DOHH2 (cell line): ENCODE measurements at regions not wholly inside any gene's neighbourhood (a gene's known extent, or its start where the extent isn't known, plus 50 kb on each side); places are given as distances from the start of the nearest gene placed in this dataset.

Experiments
- H3F3A ChIP-seq: fragments of 200-600 bp; sonication (generic), shearing (Covaris generic); 2 replicates; pipeline ENCODE4 v1.6.0; 2016; ENCODE audit warnings: antibody characterized with exemption, mild to moderate bottlenecking; ENCODE audit not compliant: control insufficient read depth, insufficient read depth
- H3K27ac ChIP-seq: fragments of 200-600 bp; sonication (generic); 2 replicates; pipeline ENCODE4 v1.5.1; 2014; ENCODE audit warnings: low read depth, mild to moderate bottlenecking, low read length, moderate library complexity
- H3K27me3 ChIP-seq: fragments of 200-600 bp; sonication (generic); 2 replicates; pipeline ENCODE4 v1.6.1; 2014; ENCODE audit warnings: mild to moderate bottlenecking, low read length, mixed read lengths; ENCODE audit not compliant: control insufficient read depth
- H3K36me3 ChIP-seq: fragments of 200-600 bp; sonication (generic); 2 replicates; pipeline ENCODE4 v1.6.1; 2014; ENCODE audit warnings: mild to moderate bottlenecking, low read length, moderate library complexity, mixed read lengths; ENCODE audit not compliant: control insufficient read depth
- H3K4me1 ChIP-seq: fragments of 200-600 bp; sonication (generic); 2 replicates; pipeline ENCODE4 v1.6.1; 2014; ENCODE audit warnings: mild to moderate bottlenecking, low read length, mixed read lengths; ENCODE audit not compliant: control insufficient read depth
- H3K4me2 ChIP-seq: fragments of 200-600 bp; sonication (generic); 2 replicates; pipeline ENCODE4 v1.6.0; 2014; ENCODE audit warnings: mild to moderate bottlenecking, low read length, moderate library complexity
- H3K4me3 ChIP-seq: fragments of 200-600 bp; sonication (generic); 2 replicates; pipeline ENCODE4 v1.5.1; 2014; ENCODE audit warnings: mild to moderate bottlenecking, low read length, mixed read lengths
- H3K79me2 ChIP-seq: fragments of 200-600 bp; sonication (generic); 2 replicates; pipeline ENCODE4 v1.6.1; 2014; ENCODE audit warnings: mild to moderate bottlenecking, low read length, mixed read lengths; ENCODE audit not compliant: control insufficient read depth
- H3K9me2 ChIP-seq: fragments of 200-600 bp; sonication (generic); replicated peaks from 2 replicates; pipeline ENCODE4 v1.6.1; 2014; ENCODE audit warnings: mild to moderate bottlenecking, low read length, mixed read lengths; ENCODE audit not compliant: control insufficient read depth
- H3K9me3 ChIP-seq: fragments of 200-600 bp; sonication (generic); 2 replicates; pipeline ENCODE4 v1.6.1; 2014; ENCODE audit warnings: antibody characterized with exemption, low read length, mixed read lengths; ENCODE audit not compliant: control insufficient read depth, insufficient read depth
- H4K20me1 ChIP-seq: fragments of 200-600 bp; sonication (generic); 2 replicates; pipeline ENCODE4 v1.6.0; 2014; ENCODE audit warnings: low read depth, mild to moderate bottlenecking, antibody characterized with exemption, low read length, moderate library complexity; ENCODE audit not compliant: control insufficient read depth, insufficient read depth
- EZH2phosphoT487 ChIP-seq: fragments of 200-600 bp; sonication (generic); IDR thresholded peaks from 2 replicates; pipeline ENCODE4 v1.6.1; 2017; ENCODE audit warnings: borderline replicate concordance, mild to moderate bottlenecking, antibody characterized with exemption, low read length, moderate library complexity, mixed read lengths
- TF ChIP-seq, protein P1 (sequence below): fragments of 200-600 bp; sonication (generic); IDR thresholded peaks from one replicate; pipeline ENCODE4 v1.5.1; 2014; ENCODE audit warnings: antibody characterized with exemption, mild to moderate bottlenecking, low read depth, low read length; ENCODE audit not compliant: poor library complexity, severe bottlenecking

- H3K27me3 ChIP-seq = no peaks in the 10 kb centered on the region
- no peaks in the 10 kb centered on the region for H3K9me2 ChIP-seq
- H3F3A ChIP-seq = no peaks in the 10 kb centered on the region
- no peak for TF ChIP-seq EZH2phosphoT487
- TF ChIP-seq, protein P1, sequence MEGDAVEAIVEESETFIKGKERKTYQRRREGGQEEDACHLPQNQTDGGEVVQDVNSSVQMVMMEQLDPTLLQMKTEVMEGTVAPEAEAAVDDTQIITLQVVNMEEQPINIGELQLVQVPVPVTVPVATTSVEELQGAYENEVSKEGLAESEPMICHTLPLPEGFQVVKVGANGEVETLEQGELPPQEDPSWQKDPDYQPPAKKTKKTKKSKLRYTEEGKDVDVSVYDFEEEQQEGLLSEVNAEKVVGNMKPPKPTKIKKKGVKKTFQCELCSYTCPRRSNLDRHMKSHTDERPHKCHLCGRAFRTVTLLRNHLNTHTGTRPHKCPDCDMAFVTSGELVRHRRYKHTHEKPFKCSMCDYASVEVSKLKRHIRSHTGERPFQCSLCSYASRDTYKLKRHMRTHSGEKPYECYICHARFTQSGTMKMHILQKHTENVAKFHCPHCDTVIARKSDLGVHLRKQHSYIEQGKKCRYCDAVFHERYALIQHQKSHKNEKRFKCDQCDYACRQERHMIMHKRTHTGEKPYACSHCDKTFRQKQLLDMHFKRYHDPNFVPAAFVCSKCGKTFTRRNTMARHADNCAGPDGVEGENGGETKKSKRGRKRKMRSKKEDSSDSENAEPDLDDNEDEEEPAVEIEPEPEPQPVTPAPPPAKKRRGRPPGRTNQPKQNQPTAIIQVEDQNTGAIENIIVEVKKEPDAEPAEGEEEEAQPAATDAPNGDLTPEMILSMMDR = no peak
- H3K79me2 ChIP-seq = no peaks in the 10 kb centered on the region
- H3K27ac ChIP-seq = no peak overlapping the region
- H4K20me1 ChIP-seq = no peaks in the 10 kb centered on the region
- no peak overlapping the region for H3K4me3 ChIP-seq
- H3K9me3 ChIP-seq = no peaks in the 10 kb centered on the region
- H3K4me2 ChIP-seq = no peak overlapping the region
- H3K4me1 ChIP-seq = no peaks in the 10 kb centered on the region
- no peaks in the 10 kb centered on the region for H3K36me3 ChIP-seq
Measured at GRCh38 chr2:71757351-71757750, 304.0 kb downstream of the DYSF start.

- TF ChIP-seq, protein P1 = no peak
- TF ChIP-seq EZH2phosphoT487 = no peak
- H3K9me3 ChIP-seq = no peaks in the 10 kb centered on the region
- H3F3A ChIP-seq = no peaks in the 10 kb centered on the region
- no peaks in the 10 kb centered on the region for H3K36me3 ChIP-seq
- no peaks in the 10 kb centered on the region for H3K4me1 ChIP-seq
- H3K9me2 ChIP-seq = no peaks in the 10 kb centered on the region
- no peak overlapping the region for H3K4me2 ChIP-seq
- no peak overlapping the region for H3K4me3 ChIP-seq
- H3K79me2 ChIP-seq = no peaks in the 10 kb centered on the region
- no peaks in the 10 kb centered on the region for H4K20me1 ChIP-seq
- H3K27me3 ChIP-seq = 0 out of 2 replicates have a peak, but pooled peaks cover 2% of the 10 kb centered on the region
- H3K27ac ChIP-seq = no peak overlapping the region
Measured at GRCh38 chr2:71756280-71756906, 303.0 kb downstream of the DYSF start.

DNA sequence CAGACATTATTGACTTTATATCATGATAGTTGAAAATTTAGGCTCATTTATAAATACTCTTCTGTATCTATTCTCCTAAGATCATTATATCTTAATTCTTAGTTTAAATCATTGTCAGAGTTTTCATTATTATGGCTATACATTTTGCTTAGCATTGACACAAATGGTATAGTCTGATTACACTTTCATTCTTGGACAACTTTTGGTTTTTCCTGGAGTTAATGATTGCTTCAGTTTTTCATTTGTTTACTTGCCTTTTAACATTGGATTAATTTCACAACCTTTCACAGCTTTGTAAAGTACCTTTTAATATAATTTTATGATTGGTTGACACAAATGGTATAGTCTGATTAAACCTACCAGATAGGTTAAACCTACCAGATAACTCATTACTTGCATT lies 298.2 kb downstream of the DYSF start:
- H3K9me3 ChIP-seq = no peaks in the 10 kb centered on the region
- no peak overlapping the region for H3K27ac ChIP-seq
- no peak for TF ChIP-seq EZH2phosphoT487
- TF ChIP-seq, protein P1 = no peak
- no peaks in the 10 kb centered on the region for H3K4me1 ChIP-seq
- no peaks in the 10 kb centered on the region for H3F3A ChIP-seq
- H3K36me3 ChIP-seq = no peaks in the 10 kb centered on the region
- no peaks in the 10 kb centered on the region for H4K20me1 ChIP-seq
- H3K27me3 ChIP-seq = 0 out of 2 replicates have a peak, but pooled peaks cover 5% of the 10 kb centered on the region
- H3K9me2 ChIP-seq = no peaks in the 10 kb centered on the region
- no peak overlapping the region for H3K4me3 ChIP-seq
- no peaks in the 10 kb centered on the region for H3K79me2 ChIP-seq
- H3K4me2 ChIP-seq = no peak overlapping the region
